ENCODE measurements at regions not wholly inside any gene's neighbourhood (a gene's known extent, or its start where the extent isn't known, plus 50 kb on each side); places are given as distances from the start of the nearest gene placed in this dataset.

- no peaks in the 10 kb centered on the region for H3K27me3 ChIP-seq (replicated peaks; ENCODE audit: insufficient read depth)
- no peaks in the 10 kb centered on the region for H3K4me1 ChIP-seq (ENCODE audit: insufficient read depth)
- no peak overlapping the region for H3K4me3 ChIP-seq
- H3F3A ChIP-seq (ENCODE audit: insufficient read depth) = no peaks in the 10 kb centered on the region
- no peaks in the 10 kb centered on the region for H3K36me3 ChIP-seq (ENCODE audit: low read depth)
- H3K4me2 ChIP-seq (ENCODE audit: unreplicated experiment) = no peak overlapping the region
- H3K9me3 ChIP-seq (ENCODE audit: low read depth) = peaks cover 14% of the 10 kb centered on the region
- 29 to 40% methylated on average over 5 of the region's 5 CpGs for WGBS, 2 experiments (ENCODE audit: low coverage in 1 of 2, low lambda C conversion rate in 2 of 2, missing lambda C conversion rate in 2 of 2)
- H2AFZ ChIP-seq = no peak overlapping the region
- H3K9me2 ChIP-seq (ENCODE audit: insufficient read depth) = no peaks in the 10 kb centered on the region
- no peaks in the 10 kb centered on the region for H3K79me2 ChIP-seq (ENCODE audit: insufficient read depth)
- TF ChIP-seq EZH2 (IDR thresholded peaks at IDR 0.05; ENCODE audit: insufficient read depth, poor library complexity, severe bottlenecking) (no peak), EZH2phosphoT487 (IDR thresholded peaks at IDR 0.05; ENCODE audit: insufficient read depth, low read depth) (no peak)
- in situ Hi-C loops (cut with MboI) = no loop called here
- no peak for DNase-seq
- H3K9ac ChIP-seq = no peak overlapping the region
- H4K20me1 ChIP-seq (ENCODE audit: insufficient read depth) = no peaks in the 10 kb centered on the region
- H3K27ac ChIP-seq = no peak overlapping the region
These were observed 2082.6 kb downstream of the MRPL39 start for GRCh38 chr21:23524685-23525084.

GRCh38 chr21:23522751-23523150 lies 2084.5 kb downstream of the MRPL39 start:
- TF ChIP-seq EZH2 (IDR thresholded peaks at IDR 0.05; ENCODE audit: insufficient read depth, poor library complexity, severe bottlenecking) (no peak), EZH2phosphoT487 (IDR thresholded peaks at IDR 0.05; ENCODE audit: insufficient read depth, low read depth) (no peak)
- H4K20me1 ChIP-seq (ENCODE audit: insufficient read depth) = no peaks in the 10 kb centered on the region
- no peak overlapping the region for H3K27ac ChIP-seq
- H3K27me3 ChIP-seq (replicated peaks; ENCODE audit: insufficient read depth) = no peaks in the 10 kb centered on the region
- DNase-seq = no peak
- no peaks in the 10 kb centered on the region for H3K36me3 ChIP-seq (ENCODE audit: low read depth)
- in situ Hi-C loops (cut with MboI) = no loop called here
- H3F3A ChIP-seq (ENCODE audit: insufficient read depth) = no peaks in the 10 kb centered on the region
- H3K4me3 ChIP-seq = no peak overlapping the region
- 9% methylated on average over 1 of the region's 1 CpG for WGBS, 2 experiments (ENCODE audit: low coverage in 1 of 2, low lambda C conversion rate in 2 of 2, missing lambda C conversion rate in 2 of 2)
- no peaks in the 10 kb centered on the region for H3K9me2 ChIP-seq (ENCODE audit: insufficient read depth)
- no peaks in the 10 kb centered on the region for H3K79me2 ChIP-seq (ENCODE audit: insufficient read depth)
- peaks cover 14% of the 10 kb centered on the region for H3K9me3 ChIP-seq (ENCODE audit: low read depth)
- H2AFZ ChIP-seq = no peak overlapping the region
- no peak overlapping the region for H3K4me2 ChIP-seq (ENCODE audit: unreplicated experiment)
- H3K4me1 ChIP-seq (ENCODE audit: insufficient read depth) = no peaks in the 10 kb centered on the region
- no peak overlapping the region for H3K9ac ChIP-seq

GRCh38 chr21:23507501-23507900 lies 2099.8 kb downstream of the MRPL39 start:
- no peak for DNase-seq
- Histone ChIP-seq H3K4me3 (no peak overlapping the region), H3K9ac (no peak overlapping the region), H3K9me3 (ENCODE audit: low read depth) (no peaks in the 10 kb centered on the region), H3K79me2 (ENCODE audit: insufficient read depth) (no peaks in the 10 kb centered on the region), H3K9me2 (ENCODE audit: insufficient read depth) (no peaks in the 10 kb centered on the region), H2AFZ (no peak overlapping the region), H3K4me1 (ENCODE audit: insufficient read depth) (no peaks in the 10 kb centered on the region), H3K27ac (no peak overlapping the region), H3K4me2 (ENCODE audit: unreplicated experiment) (no peak overlapping the region), H4K20me1 (ENCODE audit: insufficient read depth) (no peaks in the 10 kb centered on the region), H3F3A (ENCODE audit: insufficient read depth) (no peaks in the 10 kb centered on the region), H3K27me3 (replicated peaks; ENCODE audit: insufficient read depth) (no peaks in the 10 kb centered on the region), H3K36me3 (ENCODE audit: low read depth) (no peaks in the 10 kb centered on the region)
- in situ Hi-C loops (cut with MboI) = no loop called here
- TF ChIP-seq EZH2 (IDR thresholded peaks at IDR 0.05; ENCODE audit: insufficient read depth, poor library complexity, severe bottlenecking) (no peak), EZH2phosphoT487 (IDR thresholded peaks at IDR 0.05; ENCODE audit: insufficient read depth, low read depth) (no peak)
- 38 to 42% methylated on average over 1 of the region's 1 CpG for WGBS, 2 experiments (ENCODE audit: low coverage in 1 of 2, low lambda C conversion rate in 2 of 2, missing lambda C conversion rate in 2 of 2)

GRCh38 chr21:23496729-23497128 lies 2110.6 kb downstream of the MRPL39 start:
- Histone ChIP-seq H4K20me1 (ENCODE audit: insufficient read depth) (no peaks in the 10 kb centered on the region), H2AFZ (no peak overlapping the region), H3K9me3 (ENCODE audit: low read depth) (no peaks in the 10 kb centered on the region), H3K9me2 (ENCODE audit: insufficient read depth) (no peaks in the 10 kb centered on the region), H3K79me2 (ENCODE audit: insufficient read depth) (no peaks in the 10 kb centered on the region), H3K27me3 (replicated peaks; ENCODE audit: insufficient read depth) (no peaks in the 10 kb centered on the region), H3K4me3 (no peak overlapping the region), H3K9ac (no peak overlapping the region), H3K27ac (no peak overlapping the region), H3F3A (ENCODE audit: insufficient read depth) (no peaks in the 10 kb centered on the region), H3K36me3 (ENCODE audit: low read depth) (no peaks in the 10 kb centered on the region), H3K4me2 (ENCODE audit: unreplicated experiment) (no peak overlapping the region), H3K4me1 (ENCODE audit: insufficient read depth) (no peaks in the 10 kb centered on the region)
- 0 to 10% methylated on average over 1 of the region's 1 CpG for WGBS, 2 experiments (ENCODE audit: low coverage in 1 of 2, low lambda C conversion rate in 2 of 2, missing lambda C conversion rate in 2 of 2)
- DNase-seq = no peak
- TF ChIP-seq EZH2phosphoT487 (IDR thresholded peaks at IDR 0.05; ENCODE audit: insufficient read depth, low read depth) (no peak), EZH2 (IDR thresholded peaks at IDR 0.05; ENCODE audit: insufficient read depth, poor library complexity, severe bottlenecking) (no peak)
- in situ Hi-C loops (cut with MboI) = no loop called here

- in situ Hi-C loops (cut with MboI) = no loop called here
- no peaks in the 10 kb centered on the region for H3K79me2 ChIP-seq (ENCODE audit: insufficient read depth)
- 15 to 24% methylated on average over 2 of the region's 2 CpGs for WGBS, 2 experiments (ENCODE audit: low coverage in 1 of 2, low lambda C conversion rate in 2 of 2, missing lambda C conversion rate in 2 of 2)
- TF ChIP-seq EZH2 (IDR thresholded peaks at IDR 0.05; ENCODE audit: insufficient read depth, poor library complexity, severe bottlenecking) (no peak), EZH2phosphoT487 (IDR thresholded peaks at IDR 0.05; ENCODE audit: insufficient read depth, low read depth) (no peak)
- H3K27me3 ChIP-seq (replicated peaks; ENCODE audit: insufficient read depth) = no peaks in the 10 kb centered on the region
- H3K36me3 ChIP-seq (ENCODE audit: low read depth) = no peaks in the 10 kb centered on the region
- no peak overlapping the region for H3K4me3 ChIP-seq
- H3K9ac ChIP-seq = no peak overlapping the region
- no peak for DNase-seq
- no peak overlapping the region for H2AFZ ChIP-seq
- no peaks in the 10 kb centered on the region for H4K20me1 ChIP-seq (ENCODE audit: insufficient read depth)
- no peaks in the 10 kb centered on the region for H3K9me2 ChIP-seq (ENCODE audit: insufficient read depth)
- H3K27ac ChIP-seq = no peak overlapping the region
- no peaks in the 10 kb centered on the region for H3F3A ChIP-seq (ENCODE audit: insufficient read depth)
- no peaks in the 10 kb centered on the region for H3K9me3 ChIP-seq (ENCODE audit: low read depth)
- H3K4me2 ChIP-seq (ENCODE audit: unreplicated experiment) = no peak overlapping the region
- H3K4me1 ChIP-seq (ENCODE audit: insufficient read depth) = no peaks in the 10 kb centered on the region
These were observed 2119.0 kb downstream of the MRPL39 start for GRCh38 chr21:23488245-23488644.

Measured in GM23248 (cell line).